Hepatocyte (in vitro differentiated cells): ENCODE measurements at regions not wholly inside any gene's neighbourhood (a gene's known extent, or its start where the extent isn't known, plus 50 kb on each side); places are given as distances from the start of the nearest gene placed in this dataset.
"Not testable (repeated sequence)": the region's sequence is repeated elsewhere in the genome, so short reads cannot be mapped to it uniquely, and the experiment has no call there.

Source experiments
- EZH2 ChIP-seq: fragments of 200-600 bp; sonication (generic); IDR thresholded peaks from 2 replicates; pipeline ENCODE4 v1.6.1; 2016; ENCODE audit warnings: antibody characterized with exemption, mild to moderate bottlenecking, borderline replicate concordance
- TF ChIP-seq, protein P1 (sequence below): fragments of 200-600 bp; sonication (generic); IDR thresholded peaks from 2 replicates; pipeline ENCODE4 v1.5.1; 2016; ENCODE audit warnings: antibody characterized with exemption, mild to moderate bottlenecking; ENCODE audit not compliant: poor library complexity

DNA sequence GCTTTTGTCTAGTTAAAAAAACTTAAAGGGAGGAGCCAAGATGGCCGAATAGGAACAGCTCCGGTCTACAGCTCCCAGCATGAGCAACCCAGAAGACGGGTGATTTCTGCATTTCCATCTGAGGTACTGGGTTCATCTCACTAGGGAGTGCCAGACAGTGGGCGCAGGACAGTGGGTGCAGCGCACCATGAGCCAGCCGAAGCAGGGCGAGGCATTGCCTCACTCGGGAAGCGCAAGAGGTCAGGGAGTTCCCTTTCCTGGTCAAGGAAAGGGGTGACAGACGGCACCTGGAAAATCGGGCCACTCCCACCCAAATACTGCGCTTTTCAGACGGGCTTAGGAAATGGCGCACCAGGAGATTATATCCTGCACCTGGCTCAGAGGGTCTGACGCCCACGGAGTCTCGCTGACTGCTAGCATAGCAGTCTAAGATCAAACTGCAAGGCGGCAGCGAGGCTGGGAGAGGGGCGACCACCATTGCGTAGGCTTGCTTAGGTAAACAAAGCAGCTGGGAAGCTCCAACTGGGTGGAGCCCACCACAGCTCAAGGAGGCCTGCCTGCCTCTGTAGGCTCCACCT, 152.4 kb upstream of the KCNQ5 start:
- TF ChIP-seq, protein P1, sequence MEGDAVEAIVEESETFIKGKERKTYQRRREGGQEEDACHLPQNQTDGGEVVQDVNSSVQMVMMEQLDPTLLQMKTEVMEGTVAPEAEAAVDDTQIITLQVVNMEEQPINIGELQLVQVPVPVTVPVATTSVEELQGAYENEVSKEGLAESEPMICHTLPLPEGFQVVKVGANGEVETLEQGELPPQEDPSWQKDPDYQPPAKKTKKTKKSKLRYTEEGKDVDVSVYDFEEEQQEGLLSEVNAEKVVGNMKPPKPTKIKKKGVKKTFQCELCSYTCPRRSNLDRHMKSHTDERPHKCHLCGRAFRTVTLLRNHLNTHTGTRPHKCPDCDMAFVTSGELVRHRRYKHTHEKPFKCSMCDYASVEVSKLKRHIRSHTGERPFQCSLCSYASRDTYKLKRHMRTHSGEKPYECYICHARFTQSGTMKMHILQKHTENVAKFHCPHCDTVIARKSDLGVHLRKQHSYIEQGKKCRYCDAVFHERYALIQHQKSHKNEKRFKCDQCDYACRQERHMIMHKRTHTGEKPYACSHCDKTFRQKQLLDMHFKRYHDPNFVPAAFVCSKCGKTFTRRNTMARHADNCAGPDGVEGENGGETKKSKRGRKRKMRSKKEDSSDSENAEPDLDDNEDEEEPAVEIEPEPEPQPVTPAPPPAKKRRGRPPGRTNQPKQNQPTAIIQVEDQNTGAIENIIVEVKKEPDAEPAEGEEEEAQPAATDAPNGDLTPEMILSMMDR = not testable (repeated sequence)
- not testable (repeated sequence) for TF ChIP-seq EZH2
